Retinal pigment epithelial cell (primary cell): ENCODE measurements at regions not wholly inside any gene's neighbourhood (a gene's known extent, or its start where the extent isn't known, plus 50 kb on each side); places are given as distances from the start of the nearest gene placed in this dataset.

Source experiments
- DNase-seq: peaks from one replicate; pipeline ENCODE4 v3.0.0-alpha.2; 2010; ENCODE audit warnings: low read depth
- H3K4me3 ChIP-seq: 2 replicates; pipeline ENCODE4 v1.5.1; 2011; ENCODE audit warnings: mild to moderate bottlenecking, low read length, control low read depth, moderate library complexity
- CTCF ChIP-seq: conservative IDR thresholded peaks from 2 replicates; pipeline ENCODE4 v1.5.1; 2011; ENCODE audit warnings: low read depth, low read length, control low read depth, inconsistent platforms

DNA sequence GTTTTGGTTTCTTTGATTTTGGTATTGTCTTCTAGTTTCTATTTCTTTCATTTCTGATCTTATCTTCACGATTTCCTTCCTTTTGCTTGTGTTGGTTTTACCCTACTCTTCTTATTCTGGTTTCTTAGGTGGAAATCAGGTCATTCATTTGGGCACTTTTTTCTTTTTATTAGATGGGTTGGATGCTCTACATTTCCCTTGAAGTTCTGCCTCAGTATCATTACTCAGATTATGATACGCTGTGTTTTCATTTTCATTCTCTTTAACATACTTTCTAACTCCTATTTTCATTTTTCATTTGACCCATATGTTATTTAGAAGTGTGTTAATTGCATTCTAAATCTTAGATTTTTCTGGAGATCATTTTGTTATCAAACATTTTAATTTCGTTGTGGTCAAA is 108.6 kb downstream of the IRF8 start:
- H3K4me3 ChIP-seq, result no peak overlapping the region
- DNase-seq, result no peak
- TF ChIP-seq CTCF, result no peak

GRCh38 chr16:86010680-86011141 is 111.7 kb downstream of the IRF8 start:
- no peak overlapping the region for H3K4me3 ChIP-seq
- DNase-seq, result no peak
- no peak for TF ChIP-seq CTCF

GRCh38 chr16:86011532-86011931 is 112.6 kb downstream of the IRF8 start:
- no peak for TF ChIP-seq CTCF
- no peak overlapping the region for H3K4me3 ChIP-seq
- DNase-seq, result no peak

DNA sequence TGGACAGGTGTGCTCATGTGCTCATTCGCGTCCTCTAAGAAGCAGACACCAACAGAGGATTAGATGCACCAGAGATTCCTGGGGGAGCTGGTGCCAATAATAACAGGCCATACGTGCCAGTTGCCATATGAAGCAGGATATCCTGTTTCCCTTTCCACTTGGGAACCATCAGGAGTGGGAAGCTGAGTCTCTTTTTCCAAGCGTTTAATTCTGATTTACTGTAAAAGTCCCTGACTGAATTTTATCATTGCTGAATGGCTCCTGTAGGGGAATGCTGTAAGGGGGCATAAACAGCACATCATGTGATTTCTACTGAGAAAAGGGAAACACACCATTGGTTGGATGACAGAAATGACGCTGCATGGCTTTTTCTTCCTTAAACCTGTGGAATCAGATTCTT is 113.3 kb downstream of the IRF8 start:
- no peak overlapping the region for H3K4me3 ChIP-seq
- no peak for TF ChIP-seq CTCF
- no peak for DNase-seq

- no peak for TF ChIP-seq CTCF
- H3K4me3 ChIP-seq, result no peak overlapping the region
- DNase-seq, result no peak
Measured at GRCh38 chr16:86013867-86014266, 114.9 kb downstream of the IRF8 start.

DNA sequence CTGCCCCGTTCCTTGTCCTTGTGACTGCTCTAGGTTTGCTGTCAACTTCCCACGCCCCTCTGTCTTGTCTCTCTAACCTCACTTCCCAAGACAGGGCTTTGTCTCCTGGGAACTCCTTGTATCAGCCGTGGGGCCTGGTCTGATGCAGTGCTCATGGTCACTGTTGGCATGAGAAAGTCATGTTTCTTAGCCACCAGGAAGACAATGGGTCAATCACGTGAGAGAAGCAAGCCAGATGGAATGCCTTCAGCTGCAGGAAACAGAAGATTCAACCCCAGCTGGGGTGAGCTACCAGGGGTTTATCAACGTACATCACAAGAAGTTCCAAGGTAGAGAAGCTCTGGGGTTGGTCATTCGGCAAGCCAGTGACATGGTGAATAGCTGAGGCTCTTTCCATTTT is 116.6 kb downstream of the IRF8 start:
- no peak for DNase-seq
- no peak overlapping the region for H3K4me3 ChIP-seq
- no peak for TF ChIP-seq CTCF

DNA sequence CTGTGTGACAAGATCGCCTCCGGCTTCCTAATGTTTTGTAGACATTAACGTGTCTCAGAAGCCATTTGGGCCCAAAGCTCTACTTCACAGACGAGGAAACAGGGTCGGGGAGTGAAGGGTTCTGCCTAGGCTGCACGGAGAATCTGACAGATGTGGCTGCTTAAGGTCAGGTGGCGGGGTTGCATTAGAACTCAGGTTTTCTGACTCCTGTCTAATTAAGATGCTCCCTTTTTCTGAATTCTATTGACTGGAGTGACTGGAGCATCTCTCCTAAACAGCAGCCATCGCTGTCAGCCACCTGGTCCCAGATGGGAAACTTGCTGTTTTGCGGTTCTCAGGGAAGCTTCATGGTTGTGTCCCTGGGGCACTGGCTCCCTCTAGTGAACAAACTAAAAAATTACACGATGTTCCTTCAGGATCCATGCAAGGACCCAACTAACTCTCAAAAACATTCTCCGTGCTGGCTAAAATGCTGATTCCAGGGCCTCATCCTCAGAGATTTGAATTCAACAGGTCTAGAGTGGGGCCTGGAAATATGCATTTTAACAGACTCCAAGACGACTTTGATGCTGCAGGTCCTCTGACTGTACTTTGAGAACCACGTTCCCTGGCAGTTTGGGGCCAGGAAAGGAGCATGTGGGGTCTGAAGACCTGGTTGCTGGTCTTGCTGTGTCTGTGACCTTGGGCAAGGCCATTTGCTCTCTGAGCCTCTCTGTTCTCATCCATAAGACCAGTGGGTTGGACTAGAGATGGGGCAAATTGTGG is 117.4 kb downstream of the IRF8 start:
- no peak for DNase-seq
- TF ChIP-seq CTCF, result peak; percentile 80

More for the DNA sequence above, 117.4 kb downstream of the IRF8 start:
- no peak overlapping the region for H3K4me3 ChIP-seq
